Mesothelial cell of epicardium (in vitro differentiated cells): ENCODE measurements at regions not wholly inside any gene's neighbourhood (a gene's known extent, or its start where the extent isn't known, plus 50 kb on each side); places are given as distances from the start of the nearest gene placed in this dataset.

Experiments
- DNase-seq, 2 experiments: peaks; one replicate each; pipeline ENCODE4 v3.0.0; 2021; ENCODE audit warnings: low spot score in 2 of 2; ENCODE audit not compliant: unreplicated experiment in 2 of 2
- H3K27ac Mint-ChIP-seq: 2 replicates; pipeline ENCODE4 v1.8.0; 2021; ENCODE audit warnings: mixed read lengths
- H3K27me3 Mint-ChIP-seq: 2 replicates; pipeline ENCODE4 v1.8.0; 2021; ENCODE audit warnings: low read depth, mixed read lengths
- H3K36me3 Mint-ChIP-seq: 2 replicates; pipeline ENCODE4 v1.8.0; 2021; ENCODE audit warnings: mixed read lengths
- H3K4me1 Mint-ChIP-seq: 2 replicates; pipeline ENCODE4 v1.8.0; 2021; ENCODE audit warnings: mixed read lengths
- H3K4me3 Mint-ChIP-seq: 2 replicates; pipeline ENCODE4 v1.8.0; 2021; ENCODE audit warnings: mild to moderate bottlenecking, moderate library complexity, mixed read lengths
- H3K9me3 Mint-ChIP-seq: 2 replicates; pipeline ENCODE4 v1.8.0; 2021; ENCODE audit warnings: mixed read lengths
- CTCF ChIP-seq: fragments of 200-600 bp; sonication (generic); IDR thresholded peaks from one replicate; pipeline ENCODE4 v1.5.0; 2021; ENCODE audit warnings: antibody characterized with exemption; ENCODE audit not compliant: unreplicated experiment

- Mint-ChIP-seq H3K27me3 (no peaks in the 10 kb centered on the region), H3K27ac (no peak overlapping the region), H3K4me1 (peaks cover 27% of the 10 kb centered on the region), H3K4me3 (no peak overlapping the region), H3K36me3 (peaks cover 2% of the 10 kb centered on the region), H3K9me3 (peaks cover 7% of the 10 kb centered on the region)
- DNase-seq: no peak
- no peak for TF ChIP-seq CTCF
Observed at GRCh38 chr2:236796236-236796635, 226.6 kb downstream of the ACKR3 start.

GRCh38 chr2:236797411-236797810, 227.8 kb downstream of the ACKR3 start:
- Mint-ChIP-seq H3K27me3 (no peaks in the 10 kb centered on the region), H3K36me3 (peaks cover 2% of the 10 kb centered on the region), H3K4me3 (no peak overlapping the region), H3K4me1 (peaks cover 25% of the 10 kb centered on the region), H3K9me3 (peaks cover 7% of the 10 kb centered on the region), H3K27ac (no peak overlapping the region)
- DNase-seq: no peak
- no peak for TF ChIP-seq CTCF

- Mint-ChIP-seq H3K9me3 (peaks cover 7% of the 10 kb centered on the region), H3K4me1 (peaks cover 25% of the 10 kb centered on the region), H3K27ac (no peak overlapping the region), H3K36me3 (peaks cover 2% of the 10 kb centered on the region), H3K4me3 (no peak overlapping the region), H3K27me3 (no peaks in the 10 kb centered on the region)
- no peak for DNase-seq
- no peak for TF ChIP-seq CTCF
Observed at GRCh38 chr2:236798491-236798890, 228.9 kb downstream of the ACKR3 start.

GRCh38 chr2:236799391-236800026, 229.9 kb downstream of the ACKR3 start:
- no peak for TF ChIP-seq CTCF
- no peak for DNase-seq
- peaks cover 2% of the 10 kb centered on the region for H3K36me3 Mint-ChIP-seq
- no peak overlapping the region for H3K27ac Mint-ChIP-seq
- no peaks in the 10 kb centered on the region for H3K27me3 Mint-ChIP-seq
- H3K9me3 Mint-ChIP-seq: peaks cover 7% of the 10 kb centered on the region
- H3K4me3 Mint-ChIP-seq: no peak overlapping the region
- peaks cover 18% of the 10 kb centered on the region for H3K4me1 Mint-ChIP-seq

- no peak overlapping the region for H3K27ac Mint-ChIP-seq
- no peak for DNase-seq
- H3K36me3 Mint-ChIP-seq: peaks cover 7% of the 10 kb centered on the region
- no peaks in the 10 kb centered on the region for H3K27me3 Mint-ChIP-seq
- no peak for TF ChIP-seq CTCF
- no peak overlapping the region for H3K4me3 Mint-ChIP-seq
- peaks cover 15% of the 10 kb centered on the region for H3K9me3 Mint-ChIP-seq
- peaks cover 4% of the 10 kb centered on the region for H3K4me1 Mint-ChIP-seq
Observed at GRCh38 chr2:236802862-236803261, 233.2 kb downstream of the ACKR3 start.

GRCh38 chr2:236803621-236804020, 234.0 kb downstream of the ACKR3 start:
- no peak overlapping the region for H3K27ac Mint-ChIP-seq
- peaks cover 4% of the 10 kb centered on the region for H3K4me1 Mint-ChIP-seq
- H3K27me3 Mint-ChIP-seq: no peaks in the 10 kb centered on the region
- H3K4me3 Mint-ChIP-seq: no peak overlapping the region
- no peak for TF ChIP-seq CTCF
- no peak for DNase-seq
- H3K36me3 Mint-ChIP-seq: peaks cover 12% of the 10 kb centered on the region
- H3K9me3 Mint-ChIP-seq: peaks cover 20% of the 10 kb centered on the region
